SK-N-SH (cell line): ENCODE measurements at regions not wholly inside any gene's neighbourhood (a gene's known extent, or its start where the extent isn't known, plus 50 kb on each side); places are given as distances from the start of the nearest gene placed in this dataset.

Experiments used
- CTCF ChIA-PET: fragments of 300-600, 350-600 bp; formaldehyde crosslinking; extraction: SDS; loops from one replicate; lab custom pipeline; 2021; lab: Yijun Ruan, JAX
- POLR2A ChIA-PET: fragments of 350-600 bp; sonication (Branson Sonifier 250); formaldehyde crosslinking; extraction: SDS; loops from one replicate; lab custom pipeline; 2020; ENCODE audit warnings: antibody characterized with exemption, inconsistent platforms; lab: Yijun Ruan, JAX
- DNase-seq: peaks from one replicate; pipeline ENCODE4 v3.0.0; 2012
- H2AFZ ChIP-seq: fragments of 200-600 bp; sonication (generic); 2 replicates; pipeline ENCODE4 v1.8.1; 2016; ENCODE audit warnings: antibody characterized with exemption, mild to moderate bottlenecking, low read depth
- H3F3A ChIP-seq: fragments of 200-600 bp; sonication (generic); replicated peaks from 2 replicates; pipeline ENCODE3; 2016; ENCODE audit warnings: antibody characterized with exemption, mild to moderate bottlenecking; ENCODE audit not compliant: insufficient read depth
- H3K27ac ChIP-seq, 2 experiments: fragments of 200-500 bp in 1 of 2; fragments of 200-600 bp in 1 of 2; sonication (Bioruptor generic) in 1 of 2; sonication (generic), shearing (Covaris generic) in 1 of 2; 2 replicates each; pipeline versions ENCODE4 v1.5.1 to v1.6.1; 2014 to 2016; ENCODE audit warnings: low read depth in 2 of 2, inconsistent platforms in 1 of 2, low read length in 1 of 2, mild to moderate bottlenecking in 1 of 2, mixed read lengths in 1 of 2
- H3K27me3 ChIP-seq: fragments of 200-600 bp; sonication (generic), shearing (Covaris generic); 2 replicates; pipeline ENCODE4 v1.6.1; 2016; ENCODE audit warnings: mixed run types; ENCODE audit not compliant: insufficient read depth
- H3K36me3 ChIP-seq, 2 experiments: fragments of 200-500 bp in 1 of 2; fragments of 200-600 bp in 1 of 2; sonication (Bioruptor generic) in 1 of 2; sonication (generic) in 1 of 2; replicated peaks in 1 of 2; 2 replicates each; pipeline versions ENCODE3 to v1.5.1; 2014 to 2016; ENCODE audit warnings: low read length in 1 of 2, mild to moderate bottlenecking in 1 of 2; ENCODE audit not compliant: insufficient read depth in 2 of 2, control insufficient read depth in 1 of 2
- H3K4me1 ChIP-seq, 2 experiments: fragments of 200-500 bp in 1 of 2; fragments of 200-600 bp in 1 of 2; sonication (Bioruptor generic) in 1 of 2; sonication (generic), shearing (Covaris generic) in 1 of 2; 2 replicates each; pipeline versions ENCODE4 v1.5.1 to v1.6.1; 2014 to 2016; ENCODE audit warnings: low read depth in 1 of 2, low read length in 1 of 2, mixed run types in 1 of 2; ENCODE audit not compliant: insufficient read depth in 2 of 2, control insufficient read depth in 1 of 2
- H3K4me2 ChIP-seq: fragments of 200-600 bp; sonication (generic), shearing (Covaris generic); 2 replicates; pipeline ENCODE4 v1.6.1; 2017; ENCODE audit warnings: mixed run types
- H3K4me3 ChIP-seq, 2 experiments: fragments of 200-500 bp in 1 of 2; fragments of 200-600 bp in 1 of 2; sonication (Bioruptor generic) in 1 of 2; sonication (generic), shearing (Covaris generic) in 1 of 2; 2 replicates each; pipeline versions ENCODE4 v1.5.1 to v1.8.1; 2014 to 2016; ENCODE audit warnings: low read depth in 2 of 2, inconsistent platforms in 1 of 2, low read length in 1 of 2, mild to moderate bottlenecking in 1 of 2, mixed read lengths in 1 of 2, moderate library complexity in 1 of 2
- H3K79me2 ChIP-seq: fragments of 200-600 bp; sonication (generic); 2 replicates; pipeline ENCODE4 v1.8.1; 2017; ENCODE audit warnings: mild to moderate bottlenecking; ENCODE audit not compliant: insufficient read depth
- H3K9ac ChIP-seq: fragments of 200-600 bp; sonication (generic); 2 replicates; pipeline ENCODE4 v1.6.1; 2017; ENCODE audit warnings: mixed run types
- H3K9me2 ChIP-seq: fragments of 200-600 bp; sonication (generic); 2 replicates; pipeline ENCODE4 v1.6.1; 2017; ENCODE audit warnings: mixed run types
- H3K9me3 ChIP-seq: fragments of 200-600 bp; sonication (generic); 2 replicates; pipeline ENCODE4 v1.6.1; 2017; ENCODE audit warnings: mixed run types, mild to moderate bottlenecking, moderate library complexity
- H4K20me1 ChIP-seq: fragments of 200-600 bp; sonication (generic); 2 replicates; pipeline ENCODE4 v1.6.1; 2017; ENCODE audit warnings: mild to moderate bottlenecking, mixed run types; ENCODE audit not compliant: insufficient read depth
- CTCF ChIP-seq: fragments of 200-600 bp; sonication (generic); IDR thresholded peaks from 2 replicates; pipeline ENCODE4 v1.6.1; 2017; ENCODE audit warnings: antibody characterized with exemption, mild to moderate bottlenecking, moderate library complexity
- FOXM1 ChIP-seq: IDR thresholded peaks from 2 replicates; pipeline ENCODE4 v1.4.0; 2012; ENCODE audit warnings: low read depth, mild to moderate bottlenecking
- GABPA ChIP-seq: IDR thresholded peaks from 2 replicates; pipeline ENCODE4 v1.4.0; 2012; ENCODE audit warnings: low read depth, mild to moderate bottlenecking
- GATA2 ChIP-seq: sonication (generic); formaldehyde crosslinking; IDR thresholded peaks from 2 replicates; pipeline ENCODE4 v1.5.0; 2020; ENCODE audit warnings: mild to moderate bottlenecking, missing genetic modification reagents
- IRF3 ChIP-seq: fragments of 150-350 bp; IDR thresholded peaks from 2 replicates; pipeline ENCODE4 v1.6.1; 2016; ENCODE audit warnings: mild to moderate bottlenecking, low read depth, low read length
- JUND ChIP-seq: IDR thresholded peaks from 2 replicates; pipeline ENCODE4 v1.4.0; 2012
- NFIC ChIP-seq: IDR thresholded peaks from 2 replicates; pipeline ENCODE4 v1.4.0; 2012; ENCODE audit warnings: borderline replicate concordance
- RAD21 ChIP-seq: IDR thresholded peaks from 2 replicates; pipeline ENCODE4 v1.6.1; 2012; ENCODE audit warnings: mild to moderate bottlenecking, low read length
- TEAD4 ChIP-seq: IDR thresholded peaks from 2 replicates; pipeline ENCODE4 v1.4.0; 2012; ENCODE audit warnings: mild to moderate bottlenecking, borderline replicate concordance; ENCODE audit not compliant: insufficient read depth
- YY1 ChIP-seq: IDR thresholded peaks from 2 replicates; pipeline ENCODE4 v1.4.0; 2012; ENCODE audit warnings: low read depth, mild to moderate bottlenecking
- WGBS: methylation state at CpG from one replicate; pipeline ENCODE4 v1.1.6; 2017; ENCODE audit warnings: low lambda C conversion rate; 5-methylcytosine and 5-hydroxymethylcytosine counted together

DNA sequence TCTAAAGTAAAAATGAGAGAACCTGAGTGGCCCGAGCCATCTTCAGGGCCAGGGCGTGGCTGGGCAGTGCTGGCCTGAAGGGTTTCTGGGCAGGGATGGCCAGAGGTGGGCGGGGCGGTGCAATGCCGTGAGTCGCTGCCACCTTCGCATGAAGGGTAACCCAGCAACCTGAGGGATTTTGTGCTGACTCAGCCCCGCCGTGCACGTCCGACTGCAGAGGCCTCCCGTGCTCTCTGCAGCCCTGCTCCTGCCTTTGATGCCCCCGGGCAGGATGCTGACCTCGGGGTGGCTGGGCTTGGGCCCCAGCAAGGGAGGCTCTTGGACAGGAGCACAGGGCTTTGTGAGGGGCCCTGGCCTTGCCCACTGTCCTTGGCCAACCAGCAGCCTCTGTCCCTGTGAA lies 81.7 kb upstream of the GATA5 start:
- no peaks in the 10 kb centered on the region for H4K20me1 ChIP-seq
- H3K27me3 ChIP-seq, result peaks cover 17% of the 10 kb centered on the region
- no peaks in the 10 kb centered on the region for H3K9me3 ChIP-seq
- ChIA-PET CTCF (interaction anchor here (0.8 to 1.3 kb wide), 2 partner anchors 14 to 59 kb away, joined by 3 to 4 read pairs; no protein-coding TSS in a partner anchor), POLR2A (no interaction called here)
- no peaks in the 10 kb centered on the region for H3K79me2 ChIP-seq
- H3K4me2 ChIP-seq, result no peak overlapping the region
- no peaks in the 10 kb centered on the region for H3F3A ChIP-seq
- TF ChIP-seq GATA2 (CRISPR knock-in tag) (no peak), CTCF (no peak)
- no peak overlapping the region for H3K27ac ChIP-seq
- 22% methylated on average over 8 of the region's 14 CpGs for WGBS
- no peaks in the 10 kb centered on the region for H3K36me3 ChIP-seq
- no peak overlapping the region for H3K9ac ChIP-seq
- no peaks in the 10 kb centered on the region; a peak in 1 of 4 replicates for H3K4me1 ChIP-seq
- no peak overlapping the region for H3K4me3 ChIP-seq
- H2AFZ ChIP-seq, result no peak overlapping the region
- no peak for DNase-seq
- H3K9me2 ChIP-seq, result no peaks in the 10 kb centered on the region

GRCh38 chr20:62557999-62558408 lies 82.2 kb upstream of the GATA5 start:
- 40% methylated on average over 1 of the region's 14 CpGs for WGBS
- POLR2A ChIA-PET, result no interaction called here
- H3K27ac ChIP-seq, result no peak overlapping the region
- H3K9ac ChIP-seq, result no peak overlapping the region
- peaks cover 12% of the 10 kb centered on the region for H3K27me3 ChIP-seq
- no peaks in the 10 kb centered on the region for H4K20me1 ChIP-seq
- DNase-seq, result no peak
- H3K9me2 ChIP-seq, result no peaks in the 10 kb centered on the region
- H2AFZ ChIP-seq, result no peak overlapping the region
- H3K4me1 ChIP-seq, result no peaks in the 10 kb centered on the region; a peak in 1 of 4 replicates
- TF ChIP-seq FOXM1 (no peak), NFIC (no peak), JUND (no peak), RAD21 (no peak), IRF3 (no peak), TEAD4 (no peak), YY1 (no peak), GABPA (no peak)
- TF ChIP-seq, all 33 proteins: peak for 0
- CTCF ChIA-PET, result interaction anchor here (0.8 to 1.3 kb wide), 2 partner anchors 13 to 59 kb away, joined by 3 to 4 read pairs; no protein-coding TSS in a partner anchor
- Histone ChIP-seq H3K4me2 (no peak overlapping the region), H3K9me3 (no peaks in the 10 kb centered on the region), H3K4me3 (no peak overlapping the region), H3K36me3 (no peaks in the 10 kb centered on the region), H3K79me2 (no peaks in the 10 kb centered on the region), H3F3A (no peaks in the 10 kb centered on the region)
